Glomerular visceral epithelial cell (primary cell): ENCODE measurements at regions not wholly inside any gene's neighbourhood (a gene's known extent, or its start where the extent isn't known, plus 50 kb on each side); places are given as distances from the start of the nearest gene placed in this dataset.
A peak's percentile ranks its signal among the peaks of the same experiment; 100 is the strongest.

ENCODE experiments used
- DNase-seq: peaks from one replicate; pipeline ENCODE4 v3.0.0-alpha.2; 2016; ENCODE audit errors: extremely low spot score

DNA sequence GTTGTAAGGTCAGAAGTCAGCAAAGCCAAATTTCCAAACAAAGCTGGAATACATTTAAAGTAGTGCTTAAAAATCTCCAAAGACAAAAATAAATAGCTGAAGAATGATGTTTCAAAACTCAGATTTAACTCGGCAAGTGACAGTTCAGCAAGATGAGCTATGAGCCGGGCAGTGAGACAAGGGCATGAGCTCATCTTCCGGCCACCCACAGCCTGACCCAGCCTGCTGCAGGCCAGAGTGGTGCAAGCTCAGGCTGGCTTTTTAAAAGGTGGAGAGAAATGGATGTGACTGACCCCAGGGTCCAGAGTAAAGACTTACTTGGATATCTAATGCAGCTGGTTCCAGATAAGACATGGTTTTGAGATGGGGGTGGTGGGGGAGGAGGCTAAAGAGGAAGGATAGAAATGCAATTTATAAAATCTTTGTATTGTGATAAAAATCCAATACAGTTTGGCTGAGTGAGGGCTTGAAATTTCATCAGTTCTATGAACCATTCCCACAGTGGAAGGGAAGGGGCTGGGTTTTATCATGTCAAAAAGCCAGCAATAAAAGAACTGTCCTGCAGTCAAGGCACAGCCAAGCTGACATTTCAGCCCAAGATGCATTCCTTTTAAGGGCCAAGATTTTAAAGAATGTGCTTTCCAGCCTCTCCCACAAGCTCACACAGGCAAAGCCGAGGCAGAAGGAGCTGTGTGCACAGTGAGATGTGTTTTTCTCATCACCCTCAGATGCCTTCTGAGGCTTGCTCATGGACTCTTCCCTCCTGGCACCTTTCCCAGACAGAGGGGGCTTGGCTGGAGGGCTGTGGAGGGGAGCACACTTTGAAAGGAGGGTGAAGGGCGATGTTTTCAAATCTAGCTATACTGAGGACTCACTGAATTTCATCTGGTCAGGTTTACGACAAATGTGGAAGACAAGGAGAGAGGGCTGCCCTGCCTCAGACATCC lies 97.9 kb upstream of the KLHL29 start:
- DNase-seq, result peak; percentile 63

DNA sequence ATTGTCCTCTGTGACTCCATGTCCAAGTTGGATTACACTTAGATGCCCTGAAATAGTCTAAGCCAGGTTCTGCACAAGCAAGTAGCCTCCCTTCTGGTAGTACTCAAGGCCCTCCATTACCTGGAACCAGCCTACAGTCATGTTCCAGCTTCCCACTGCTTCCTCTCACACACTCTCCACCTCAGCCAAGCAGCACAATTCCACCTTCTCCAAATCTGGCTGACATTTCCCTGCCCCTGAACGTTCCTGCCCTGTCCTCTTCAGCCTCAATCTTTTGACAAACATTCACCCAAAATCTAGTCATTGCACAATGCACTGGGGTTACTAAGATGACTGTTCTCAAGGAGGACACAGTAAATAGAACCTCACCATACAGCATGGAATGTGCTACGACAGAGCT lies 95.3 kb upstream of the KLHL29 start:
- no peak for DNase-seq

DNA sequence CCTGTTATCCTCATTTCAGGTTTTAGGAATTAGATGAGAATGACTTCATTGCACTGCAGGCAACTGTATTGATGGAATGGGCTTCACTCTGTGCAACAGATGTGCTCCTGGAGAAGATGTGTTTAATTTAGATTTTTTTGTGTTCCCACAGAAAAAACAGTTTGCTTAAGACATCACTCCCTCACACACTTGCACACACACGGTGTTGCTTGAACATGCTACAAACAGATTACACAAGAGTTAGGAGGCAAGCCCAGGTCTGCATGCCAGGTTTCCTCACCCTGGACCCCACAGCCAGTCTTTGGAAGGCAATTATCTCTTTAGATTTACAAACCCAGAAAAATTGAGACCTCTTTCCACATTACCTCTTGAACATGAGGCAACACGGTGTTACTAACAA lies 93.7 kb upstream of the KLHL29 start:
- no peak for DNase-seq

DNA sequence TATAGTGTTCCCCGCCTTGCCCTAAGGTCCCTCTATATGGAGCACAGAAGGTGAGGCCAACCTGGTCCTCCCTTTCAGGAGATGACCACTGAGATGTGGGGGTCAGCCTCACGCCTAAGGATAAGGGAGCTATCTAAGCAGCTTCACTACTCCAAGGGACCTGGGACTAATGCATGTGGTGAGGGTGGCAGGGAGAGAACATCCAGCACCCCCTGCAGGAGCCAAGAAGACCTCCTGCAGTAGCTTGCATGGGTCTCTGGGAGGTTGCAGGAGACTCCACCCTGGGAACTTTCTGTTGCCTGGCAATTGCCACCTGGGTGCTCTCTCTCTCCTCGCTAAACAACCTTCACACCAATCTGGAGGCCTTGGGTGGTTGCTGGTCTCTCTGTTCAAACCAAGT lies 93.0 kb upstream of the KLHL29 start:
- no peak for DNase-seq

DNA sequence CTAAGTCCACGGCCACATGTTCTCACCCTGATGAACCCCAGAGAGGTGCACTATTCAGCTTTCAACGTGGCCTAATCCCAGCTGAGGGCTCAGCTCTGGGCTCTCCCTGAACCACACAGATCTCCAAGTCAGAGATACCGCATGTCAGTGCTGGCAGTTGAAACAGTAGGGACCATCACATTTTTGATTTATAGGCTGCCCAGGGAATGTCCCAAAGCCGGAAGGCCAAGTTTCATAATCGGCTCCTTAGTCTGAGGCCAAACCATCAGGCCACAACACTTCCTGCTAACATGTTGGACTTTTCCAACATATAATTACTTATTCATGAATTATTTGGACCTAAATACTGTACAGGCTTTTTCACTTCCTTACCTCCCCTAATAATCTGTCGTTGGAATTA lies 91.9 kb upstream of the KLHL29 start:
- DNase-seq, result peak; percentile 40

DNA sequence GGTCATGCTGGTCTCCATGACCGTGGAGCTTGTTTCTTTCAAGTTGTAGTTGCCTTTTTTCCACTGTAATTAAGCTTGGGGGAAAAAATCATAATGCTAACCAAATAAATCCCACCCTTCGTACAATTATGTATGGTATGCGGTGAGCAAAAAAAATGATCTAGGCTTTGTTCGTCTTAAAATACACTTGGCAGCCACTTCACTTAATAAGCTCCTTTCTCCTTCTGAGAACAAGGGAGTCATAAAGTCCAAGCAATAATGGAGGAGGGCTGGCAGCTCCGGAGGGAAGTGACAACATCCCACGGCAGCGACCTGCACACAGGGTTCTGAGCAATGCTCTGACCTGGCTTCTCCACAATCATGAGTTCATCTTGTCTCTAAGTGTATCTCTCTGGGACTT lies 91.2 kb upstream of the KLHL29 start:
- DNase-seq, result no peak

DNA sequence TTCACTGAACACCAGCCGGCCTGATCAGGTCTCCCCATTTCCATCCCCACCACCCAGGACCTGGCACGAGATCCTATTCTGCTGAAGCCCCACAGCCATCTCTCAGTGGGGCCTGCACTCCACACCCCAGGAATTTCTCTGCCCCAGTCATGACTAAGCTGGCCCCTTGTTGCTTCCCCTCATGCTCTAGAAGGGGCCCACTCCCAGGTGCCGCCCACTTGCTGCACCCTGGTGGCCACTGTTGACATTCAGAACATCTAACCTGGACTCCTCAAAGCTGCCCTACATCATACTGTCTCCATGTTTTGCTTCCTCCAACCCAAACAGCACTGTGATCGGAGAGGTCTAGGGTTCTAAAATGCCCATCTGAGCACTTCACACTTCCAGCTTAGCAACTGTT lies 90.7 kb upstream of the KLHL29 start:
- DNase-seq, result no peak

DNA sequence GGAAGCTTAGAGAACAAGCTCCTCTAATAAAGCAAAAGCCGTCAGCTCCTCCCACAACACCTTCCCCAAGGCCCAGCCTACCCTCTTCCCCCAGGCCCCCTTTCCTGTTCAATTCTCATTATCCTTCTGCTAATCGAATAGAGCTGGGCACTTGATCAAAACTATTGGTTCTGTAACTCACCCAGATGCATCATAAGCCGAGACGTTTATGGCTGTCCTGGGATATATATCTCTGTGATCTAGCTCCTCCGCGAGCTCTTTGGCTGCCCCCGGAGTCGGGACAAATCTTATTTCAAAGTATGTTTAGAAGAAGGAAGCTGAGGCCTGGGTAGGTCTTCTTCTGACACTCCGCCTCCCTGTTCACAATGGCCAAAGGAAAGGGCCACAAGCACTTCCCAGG lies 88.3 kb upstream of the KLHL29 start:
- DNase-seq, result no peak

DNA sequence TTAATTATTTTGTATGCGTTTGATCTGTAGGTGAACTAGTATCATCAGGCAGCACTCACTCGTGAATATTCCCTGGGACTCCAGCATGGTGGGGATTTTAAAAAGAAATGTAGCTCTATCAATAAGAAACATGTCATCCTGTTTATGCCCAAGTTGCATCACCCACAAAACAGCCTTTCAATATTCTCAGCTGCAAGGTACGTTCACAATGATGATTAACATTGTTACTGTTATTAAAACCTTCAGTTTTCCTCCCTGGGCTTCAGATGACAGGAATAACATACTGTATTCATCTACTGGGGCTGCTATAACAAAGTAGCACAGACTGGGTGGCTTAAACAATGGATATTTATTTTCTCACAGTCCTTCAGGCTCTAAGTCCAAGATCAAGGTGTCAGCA lies 87.9 kb upstream of the KLHL29 start:
- no peak for DNase-seq

DNA sequence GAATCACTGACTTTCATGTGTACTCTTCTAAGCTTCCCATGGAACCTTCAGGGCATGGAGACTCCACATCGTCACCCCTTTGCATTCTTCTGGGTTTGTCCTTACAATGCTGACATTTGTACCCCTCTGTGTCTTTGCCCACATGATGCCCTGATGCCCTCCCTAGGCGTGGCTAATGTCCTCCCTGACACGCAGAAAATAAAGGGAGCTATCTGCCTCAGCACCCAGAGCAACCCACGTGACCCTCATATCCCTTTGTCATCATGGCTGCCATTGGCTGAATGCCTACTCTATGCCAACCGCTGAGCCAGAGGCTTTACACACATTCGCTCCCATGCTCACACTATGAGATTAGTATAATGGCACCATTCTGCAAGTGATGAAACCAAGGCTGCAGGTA lies 86.4 kb upstream of the KLHL29 start:
- no peak for DNase-seq

DNA sequence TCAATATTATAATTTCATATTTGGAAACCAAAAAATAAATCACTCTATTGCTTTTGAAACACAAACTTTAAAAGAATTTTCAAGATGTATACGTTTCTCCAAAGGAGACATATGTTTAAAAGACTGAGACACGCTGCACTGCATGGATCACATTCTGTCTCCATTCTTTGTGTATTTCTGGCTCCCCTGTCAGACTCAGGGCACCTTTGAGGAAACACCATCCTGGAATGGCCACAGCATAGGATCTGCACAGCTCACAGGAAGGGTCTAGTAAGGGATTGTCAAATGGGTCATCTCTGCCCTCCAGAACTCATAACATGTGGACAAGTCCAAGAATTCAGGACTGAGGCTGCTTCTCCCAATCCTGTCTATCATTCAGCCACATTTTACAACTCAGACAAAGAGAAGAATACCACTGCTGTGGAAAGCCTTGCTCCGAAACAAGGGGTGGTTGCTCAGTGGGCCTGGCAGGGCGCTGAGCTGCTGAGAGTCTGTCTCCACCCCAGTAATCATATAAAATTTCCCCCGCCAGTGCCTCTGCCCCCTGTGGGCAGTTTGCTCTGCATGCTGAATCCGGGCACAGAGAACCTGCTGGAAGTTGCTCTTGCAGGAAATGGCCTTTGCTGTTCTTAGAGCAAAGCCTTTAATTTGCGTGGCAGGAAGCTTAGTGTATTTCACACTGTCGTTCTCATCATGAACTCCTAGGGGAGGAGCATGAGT lies 85.3 kb upstream of the KLHL29 start:
- no peak for DNase-seq

DNA sequence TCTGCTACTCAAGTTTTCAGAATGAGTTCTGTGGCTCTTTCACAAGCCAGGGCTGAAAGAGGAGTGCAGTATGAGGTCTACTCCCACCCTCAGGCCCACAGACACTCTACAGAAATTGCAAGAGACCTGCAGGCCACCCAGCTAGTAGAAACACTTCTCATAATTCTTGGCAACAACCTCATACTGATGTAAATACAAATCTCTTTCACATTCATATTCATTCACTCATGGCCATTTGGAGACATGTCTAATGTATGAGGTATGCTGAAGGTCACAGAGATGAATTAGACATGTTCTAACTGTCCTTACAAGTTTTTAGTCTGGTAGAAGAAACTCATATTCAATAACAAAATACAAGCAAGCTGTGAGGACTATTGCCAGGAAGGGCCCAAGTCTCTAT lies 83.8 kb upstream of the KLHL29 start:
- no peak for DNase-seq

DNA sequence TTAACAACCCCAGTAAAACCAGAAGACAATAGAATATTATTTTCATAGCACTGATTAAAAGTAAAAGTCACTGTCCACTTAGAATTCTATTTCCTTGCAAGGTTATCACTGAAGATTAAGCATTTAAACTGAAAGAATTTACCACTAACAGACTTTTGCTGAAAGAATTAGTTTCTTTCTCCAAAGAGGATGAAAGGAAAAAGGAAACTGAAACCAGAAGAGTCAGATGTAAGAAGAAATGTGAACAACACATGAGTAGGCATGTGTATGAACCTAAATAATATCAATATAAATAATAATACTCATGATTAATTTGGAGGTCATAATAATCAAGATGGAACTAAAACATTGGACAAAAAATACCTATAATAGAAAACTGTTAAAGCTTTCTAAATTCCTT lies 82.4 kb upstream of the KLHL29 start:
- no peak for DNase-seq

DNA sequence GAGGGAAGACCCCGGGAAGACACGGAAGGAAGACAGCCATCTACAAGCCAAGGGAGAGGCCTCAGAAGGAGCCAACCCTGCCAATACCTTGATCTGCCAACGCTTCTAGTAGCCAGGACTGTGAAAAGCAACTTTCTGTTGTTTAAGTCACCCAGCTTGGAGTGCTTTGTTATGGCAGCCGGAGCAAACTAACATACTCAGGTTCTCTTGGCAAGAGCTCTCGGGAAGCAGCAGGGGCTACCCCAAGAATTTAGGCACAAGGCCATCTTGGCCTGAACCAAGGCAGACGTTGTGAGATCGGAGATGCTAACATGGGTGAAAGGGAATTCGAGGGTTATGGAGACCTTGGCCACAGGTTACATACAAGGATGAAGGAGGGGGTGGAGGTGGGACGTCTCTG lies 78.6 kb upstream of the KLHL29 start:
- DNase-seq, result no peak

DNA sequence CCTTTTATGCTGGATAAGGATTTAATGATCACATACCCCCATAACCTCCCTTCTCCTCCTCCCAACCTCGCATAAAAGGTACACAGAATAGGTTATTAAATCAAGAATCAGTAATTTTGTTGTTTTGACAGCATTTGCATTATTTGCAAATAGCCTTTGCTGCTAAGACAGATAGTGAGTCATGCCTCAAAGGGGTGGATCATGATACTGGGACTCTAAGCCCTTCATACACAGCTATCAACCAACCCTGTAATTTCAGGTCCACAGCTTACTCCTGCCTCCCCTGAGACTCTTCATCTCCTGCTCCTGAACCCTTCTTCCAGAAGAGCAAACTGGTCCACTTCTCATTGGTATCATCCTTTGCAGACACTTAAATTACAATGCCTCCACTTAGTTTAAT lies 73.8 kb upstream of the KLHL29 start:
- no peak for DNase-seq

DNA sequence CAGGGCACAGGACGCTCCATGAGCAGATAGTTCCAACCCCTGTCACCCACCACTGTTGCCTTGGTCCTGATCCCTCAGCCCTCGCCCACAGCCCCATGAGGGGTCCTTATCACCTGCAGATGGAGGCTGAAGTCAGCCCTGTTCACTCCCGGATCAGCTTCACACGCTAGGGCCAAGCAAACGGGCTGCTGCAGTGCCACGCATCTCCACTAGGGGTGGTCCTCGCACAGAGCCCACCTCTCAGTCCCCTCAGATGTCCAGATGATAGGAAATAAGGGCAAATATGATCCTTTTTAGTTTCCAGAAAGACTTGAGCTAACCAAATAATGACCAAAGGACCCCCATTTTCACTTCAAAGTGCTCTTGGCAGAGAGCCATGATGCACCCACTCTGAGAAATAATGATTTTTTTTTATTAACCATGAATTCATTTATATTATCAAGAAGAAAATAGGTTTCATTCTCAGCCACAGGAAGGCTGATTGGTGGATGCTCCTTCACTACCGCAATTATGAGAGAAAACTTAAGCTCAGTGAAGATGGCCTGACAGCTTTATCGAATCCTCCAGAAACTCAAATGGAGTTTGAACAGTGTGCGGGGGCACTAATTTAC lies 71.9 kb upstream of the KLHL29 start:
- DNase-seq, result peak; percentile 3

DNA sequence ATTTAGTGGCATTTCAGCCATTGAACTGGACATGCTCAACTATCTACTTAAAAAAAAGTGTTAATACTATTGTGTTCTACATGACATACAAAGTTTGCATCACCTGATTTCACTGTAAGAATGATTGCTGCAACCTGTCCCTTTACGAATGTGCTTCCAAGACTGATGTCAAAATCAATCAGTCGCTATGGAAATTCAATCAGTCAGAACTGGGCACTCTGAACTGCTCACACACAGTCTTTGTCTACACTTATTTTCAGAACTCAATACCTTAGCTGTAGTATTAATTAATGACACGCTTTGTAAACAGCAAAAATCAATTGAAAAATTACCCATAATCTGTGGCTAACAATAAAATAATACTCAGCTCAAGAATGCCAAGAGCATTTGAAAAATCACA lies 70.3 kb upstream of the KLHL29 start:
- DNase-seq, result no peak

DNA sequence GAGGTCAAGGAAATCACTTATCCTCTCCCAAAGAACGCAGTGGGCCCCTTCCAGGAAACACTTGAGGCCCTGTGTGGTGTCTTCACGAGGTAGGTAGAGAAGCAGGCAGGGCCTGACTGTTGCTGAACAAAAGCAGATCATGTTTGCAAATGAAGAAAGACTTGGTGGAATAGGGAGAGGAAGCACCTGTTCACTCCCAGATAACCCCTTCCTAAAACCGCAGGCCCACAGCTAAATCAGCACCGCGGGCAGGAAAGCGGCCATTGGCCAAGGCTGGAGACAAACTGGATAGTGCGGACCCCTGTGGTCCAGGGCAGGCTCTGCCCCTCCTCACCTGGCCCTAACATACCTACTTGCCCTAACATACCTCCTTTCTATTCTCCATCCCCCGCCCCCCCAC lies 64.9 kb upstream of the KLHL29 start:
- no peak for DNase-seq

DNA sequence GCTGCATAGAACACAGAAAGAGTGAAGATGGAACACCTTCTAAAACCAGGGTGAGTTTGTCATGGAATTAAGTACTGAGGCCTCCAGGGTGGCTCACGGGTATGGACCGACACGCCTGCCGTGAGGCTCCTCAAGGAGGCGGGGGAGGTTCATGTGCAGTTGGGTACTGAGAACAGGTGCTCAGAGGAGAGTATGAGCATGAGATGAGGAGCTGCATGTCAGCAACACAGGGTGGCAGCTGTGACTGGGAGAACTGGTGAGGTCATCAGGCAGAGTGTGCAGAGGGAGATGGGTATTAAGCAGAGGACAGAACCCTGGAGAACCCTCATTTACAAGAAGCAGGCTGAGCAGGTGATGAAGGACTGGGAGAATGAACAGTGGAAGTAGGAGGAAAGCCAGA lies 63.2 kb upstream of the KLHL29 start:
- DNase-seq, result no peak

DNA sequence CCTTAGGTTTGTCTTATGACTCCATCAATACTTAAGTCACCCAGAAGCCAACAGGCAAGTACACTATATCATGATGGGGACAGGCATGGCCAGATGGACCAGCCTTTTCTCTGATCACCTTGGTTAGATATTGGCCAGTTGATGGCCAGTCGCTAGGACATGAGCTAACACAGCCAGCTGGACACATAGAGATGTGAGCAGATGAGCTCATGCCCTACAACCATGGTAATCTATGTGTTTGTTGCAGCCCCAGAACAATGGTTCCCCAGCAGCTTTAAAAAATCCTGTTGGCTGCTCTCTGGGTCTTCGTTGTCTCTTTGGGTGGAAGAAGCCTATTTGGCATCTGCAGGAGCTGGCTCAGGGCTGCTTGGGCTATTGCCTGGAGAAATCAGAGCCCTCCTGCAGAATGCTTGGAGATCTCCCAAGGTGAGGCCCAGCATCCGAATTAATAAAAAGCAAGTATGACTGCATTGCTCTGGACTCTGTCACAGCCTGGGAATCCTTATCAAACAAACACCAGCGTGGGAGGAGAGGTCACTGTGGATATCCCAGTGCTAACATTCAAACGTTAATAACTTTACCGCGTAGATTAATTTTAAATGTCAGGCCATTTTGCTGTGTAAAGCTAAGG lies 62.3 kb upstream of the KLHL29 start:
- no peak for DNase-seq

DNA sequence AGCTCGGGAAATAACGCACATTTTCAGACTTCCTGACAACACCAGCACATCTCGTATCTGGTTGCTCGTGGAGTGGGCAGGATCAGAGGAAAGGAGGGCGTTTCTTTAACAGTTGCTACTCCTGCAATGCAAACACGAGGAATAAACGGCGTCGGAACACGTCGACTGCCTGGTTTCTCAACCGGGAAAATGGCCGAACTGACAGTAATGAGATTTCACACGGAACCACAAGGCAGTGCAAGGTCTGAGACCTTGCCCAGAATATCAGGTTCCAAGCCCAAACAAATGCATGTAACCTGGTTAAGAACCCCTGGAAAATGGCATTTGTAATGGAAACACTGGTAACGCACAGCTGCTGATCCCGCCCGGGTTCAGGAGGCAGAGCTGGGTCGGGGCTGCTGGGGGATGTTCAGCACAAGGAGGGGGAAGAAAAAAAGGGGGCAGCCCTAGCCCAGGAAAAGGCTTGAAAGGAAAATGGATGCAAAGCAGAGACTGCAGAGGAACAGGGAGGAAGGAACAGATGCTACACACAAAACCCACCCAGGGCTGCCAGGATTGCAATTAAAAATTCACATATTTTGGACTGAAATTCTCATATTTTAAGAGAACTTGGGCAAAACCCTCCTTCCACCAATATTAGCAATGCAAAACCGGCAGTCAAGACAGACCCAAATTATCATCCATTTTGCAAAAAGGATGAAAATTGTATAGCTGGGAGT lies 61.6 kb upstream of the KLHL29 start:
- DNase-seq, result no peak
